HG03457 (cell line): ENCODE measurements at regions not wholly inside any gene's neighbourhood (a gene's known extent, or its start where the extent isn't known, plus 50 kb on each side); places are given as distances from the start of the nearest gene placed in this dataset.

Source experiments
- ATAC-seq: cut with Tn5 transposase; IDR thresholded peaks from one replicate; pipeline ENCODE4 v1.9.1; 2021; ENCODE audit warnings: moderate number of reproducible peaks; ENCODE audit not compliant: unreplicated experiment

DNA sequence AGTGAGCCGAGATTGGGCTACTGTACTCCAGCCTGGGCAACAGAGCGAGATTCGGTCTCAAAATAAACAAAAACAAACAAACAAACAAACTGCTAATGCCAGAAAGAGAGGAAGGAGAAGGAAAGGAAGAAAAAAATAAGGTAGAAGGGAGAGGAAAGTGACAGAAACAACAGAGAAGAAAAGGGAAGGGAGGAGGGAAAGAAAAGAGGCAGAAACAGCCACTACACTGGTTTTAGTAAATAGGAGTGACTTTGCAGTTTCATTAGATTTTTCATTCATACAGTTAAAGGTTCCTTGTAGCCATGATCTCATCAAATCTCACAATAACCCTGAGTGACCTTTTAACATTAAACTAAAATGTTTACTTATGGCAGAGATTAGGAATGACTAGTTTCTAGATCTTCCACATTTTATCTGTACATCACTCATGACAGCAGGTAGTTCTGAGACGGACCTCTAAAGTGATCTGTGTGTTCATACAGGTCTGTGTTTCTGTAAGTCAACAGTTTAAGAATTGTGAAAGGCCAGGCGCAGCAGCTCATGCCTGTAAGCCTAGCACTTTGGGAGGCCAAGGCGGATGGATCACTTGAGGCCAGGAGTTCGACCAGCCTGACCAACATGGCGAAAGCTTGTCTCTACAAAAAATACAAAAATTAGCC is 191.3 kb upstream of the KLF14 start:
- ATAC-seq, result no peak

DNA sequence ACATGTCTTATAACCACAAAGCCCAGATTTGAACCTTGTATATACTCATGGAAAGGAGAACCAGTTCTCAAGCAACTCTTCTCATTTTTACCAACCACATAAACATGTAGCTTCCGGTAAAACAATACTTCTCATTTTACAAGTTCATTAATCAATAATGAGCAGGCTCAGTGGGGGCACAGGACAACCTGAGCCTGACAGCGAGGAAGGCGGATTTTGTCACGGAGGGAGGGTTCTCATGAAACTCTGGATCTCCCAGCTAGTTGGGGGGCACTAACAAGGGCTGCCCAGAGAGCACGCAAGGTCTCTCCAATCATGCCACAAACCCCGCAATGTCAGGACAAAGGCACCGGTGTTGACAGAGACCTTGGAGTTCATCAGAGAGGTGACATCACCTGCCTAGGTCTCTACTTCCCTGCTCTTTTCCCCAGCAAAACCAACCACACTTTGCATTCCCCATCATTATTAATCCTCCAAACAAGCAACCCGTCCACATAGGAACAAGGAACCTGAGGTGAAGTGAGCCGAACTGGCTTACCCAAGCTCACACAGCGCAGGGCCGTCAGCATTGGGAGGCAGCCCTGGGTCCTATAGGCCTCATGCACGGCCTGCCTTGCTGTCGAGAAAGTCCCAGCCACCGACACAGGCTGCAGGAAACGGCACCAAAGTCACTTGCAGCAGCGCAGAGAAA is 192.1 kb upstream of the KLF14 start:
- ATAC-seq, result no peak

DNA sequence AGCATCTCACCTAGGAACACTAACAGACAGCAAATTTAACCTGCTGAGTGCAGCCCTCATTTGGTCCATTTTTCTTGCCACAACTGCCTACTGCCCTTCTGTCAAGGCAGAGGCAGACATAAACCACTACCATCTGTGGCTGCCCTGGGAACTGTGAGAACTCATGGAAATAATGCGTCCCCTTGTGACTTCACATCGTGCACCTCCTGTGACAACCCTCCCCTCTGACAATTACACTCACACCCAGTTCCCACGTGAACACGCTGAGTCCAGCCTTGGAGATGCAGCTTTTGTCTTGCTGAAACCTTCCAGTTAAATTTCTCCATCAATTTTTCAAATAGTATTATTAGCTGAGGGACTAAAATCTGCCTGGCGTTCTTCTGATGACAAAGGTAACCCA is 193.1 kb upstream of the KLF14 start:
- ATAC-seq, result no peak

DNA sequence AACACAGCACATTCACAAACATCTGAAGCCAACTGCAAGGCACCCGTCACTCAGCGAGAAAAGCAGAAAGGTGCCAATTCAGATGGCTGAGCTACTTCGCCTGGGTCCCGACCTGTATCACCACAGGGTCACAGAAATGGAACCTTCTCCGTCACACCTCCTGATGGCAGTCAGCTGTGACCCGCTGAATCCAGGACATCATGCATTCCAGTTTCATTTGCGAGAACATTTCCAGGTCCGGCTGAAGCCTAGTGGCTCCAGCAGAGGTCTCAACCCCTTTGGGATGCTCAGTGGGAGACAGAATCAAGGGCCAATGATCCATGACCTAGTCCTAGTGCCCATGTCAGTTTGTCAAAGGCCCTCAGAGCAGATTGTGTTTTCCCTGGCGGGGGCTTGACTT is 193.6 kb upstream of the KLF14 start:
- no peak for ATAC-seq

DNA sequence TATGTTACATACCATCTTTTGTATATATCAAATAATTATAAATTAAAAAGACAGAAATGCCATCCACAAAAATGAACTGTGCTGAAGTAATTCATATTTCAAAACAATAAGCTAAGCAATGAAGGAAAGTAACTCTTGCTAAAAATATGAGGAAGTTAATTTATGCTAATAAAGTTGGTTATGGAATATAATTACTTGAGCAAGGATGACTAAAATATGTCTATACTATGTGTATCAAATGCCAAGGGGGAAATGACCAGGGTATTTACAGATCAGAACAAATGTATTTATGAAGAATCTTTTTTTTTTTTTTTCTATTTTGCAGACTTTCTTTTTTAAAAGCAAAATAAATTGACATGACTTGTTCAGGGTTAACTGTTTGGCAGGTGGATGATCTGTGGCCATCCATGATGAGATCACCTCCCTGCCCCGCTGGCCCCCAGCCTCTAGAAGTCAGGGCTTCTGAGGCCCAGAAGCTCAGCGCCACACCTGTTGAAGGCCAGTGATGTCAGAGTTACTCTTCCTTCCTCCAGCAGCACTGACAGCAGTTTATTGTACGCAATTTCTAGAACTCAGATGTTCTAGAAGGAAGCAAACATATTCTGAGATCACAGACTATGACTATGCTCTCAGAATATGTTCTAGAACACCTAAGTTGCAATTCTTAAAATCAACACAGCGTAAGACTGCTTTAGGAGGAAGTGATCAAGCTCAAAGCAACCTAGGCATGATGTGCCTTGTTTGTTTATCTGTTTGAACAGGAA is 196.1 kb upstream of the KLF14 start:
- no peak for ATAC-seq

DNA sequence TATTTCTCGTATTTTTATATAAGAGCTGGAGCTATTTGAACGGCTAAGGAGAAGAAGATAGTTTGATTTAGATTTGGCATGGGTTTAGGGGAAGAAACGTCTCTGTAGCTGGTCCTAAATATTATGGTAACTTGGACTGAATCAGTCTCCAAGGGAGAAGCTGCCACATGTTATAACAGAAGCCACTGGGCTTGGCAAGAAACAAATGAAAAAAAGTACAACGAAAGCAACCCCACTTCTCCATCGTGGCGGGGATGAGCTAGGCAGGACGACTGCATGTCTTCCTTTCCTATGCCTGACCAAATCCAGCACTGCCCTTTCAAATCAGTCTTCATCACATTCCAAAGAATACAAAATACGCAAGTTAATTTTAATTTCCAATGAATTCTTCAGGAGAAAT is 196.7 kb upstream of the KLF14 start:
- ATAC-seq, result no peak

DNA sequence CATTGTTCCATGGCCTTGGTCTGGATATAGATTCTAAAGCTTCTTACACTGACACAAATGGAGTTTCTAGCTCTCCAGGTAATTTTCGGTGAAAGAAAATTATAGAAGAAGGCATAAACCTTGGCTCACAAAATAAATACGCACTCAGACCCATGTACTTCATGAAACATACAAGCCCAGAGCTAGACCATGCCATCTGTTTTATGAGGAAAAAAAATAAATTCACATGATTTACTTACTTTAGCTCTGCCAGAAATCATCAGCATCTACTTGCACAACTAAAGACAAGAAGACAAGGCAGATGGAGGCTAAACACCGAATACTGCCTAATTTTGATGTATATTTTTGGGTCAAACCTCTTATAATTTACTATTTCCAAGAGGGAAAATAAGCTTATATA is 197.4 kb upstream of the KLF14 start:
- ATAC-seq, result no peak

DNA sequence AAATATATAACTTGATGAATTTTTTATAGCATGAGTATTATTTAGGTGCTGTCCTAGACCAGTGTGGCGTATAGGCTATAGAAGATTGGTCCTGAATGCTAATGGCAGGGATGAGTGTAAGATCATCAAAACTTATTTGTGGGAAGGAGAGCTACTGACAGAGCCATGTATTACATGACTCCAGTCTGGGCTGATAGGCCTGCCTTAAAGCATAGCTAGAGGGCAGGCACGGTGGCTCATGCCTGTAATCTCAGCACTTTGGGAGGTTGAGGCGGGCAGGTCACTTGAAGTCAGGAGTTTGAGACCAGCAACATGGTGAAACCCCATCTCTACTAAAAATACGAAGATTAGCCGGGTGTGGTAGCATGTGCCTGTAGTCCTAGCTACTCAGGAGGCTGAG is 198.1 kb upstream of the KLF14 start:
- no peak for ATAC-seq

DNA sequence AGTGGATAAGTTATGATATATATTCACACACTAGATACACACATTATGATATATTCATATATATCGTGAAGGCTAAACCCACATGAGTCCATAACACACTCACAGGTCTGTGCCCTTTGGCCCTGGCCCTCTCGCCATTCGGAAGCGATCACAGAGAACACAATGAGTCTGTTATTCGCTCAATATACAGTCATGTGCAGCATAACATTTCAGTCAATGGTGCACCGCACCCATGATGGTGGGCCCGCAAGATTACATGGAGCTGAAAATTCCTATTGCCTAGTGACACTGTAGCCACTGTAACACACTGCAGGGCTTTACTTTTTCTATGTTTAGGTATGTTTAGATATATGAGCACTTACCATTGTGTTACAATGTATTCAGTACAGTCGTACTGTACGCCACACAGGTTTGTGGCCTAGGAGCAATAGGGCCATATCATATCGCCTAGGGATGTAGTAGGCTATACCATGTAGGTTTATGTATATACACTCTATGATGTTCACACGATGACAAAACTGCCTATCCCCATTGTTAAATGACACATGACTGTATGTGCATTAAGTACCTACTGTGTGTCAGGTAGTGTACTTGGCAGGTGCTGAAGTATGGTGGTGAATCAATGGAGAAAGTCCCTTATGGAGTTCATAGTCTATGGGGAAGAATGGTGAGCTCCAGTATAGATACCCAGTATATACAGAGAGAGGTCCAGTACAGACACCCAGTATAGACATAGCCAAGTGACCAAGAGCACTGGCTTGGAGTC is 198.8 kb upstream of the KLF14 start:
- ATAC-seq, result no peak

DNA sequence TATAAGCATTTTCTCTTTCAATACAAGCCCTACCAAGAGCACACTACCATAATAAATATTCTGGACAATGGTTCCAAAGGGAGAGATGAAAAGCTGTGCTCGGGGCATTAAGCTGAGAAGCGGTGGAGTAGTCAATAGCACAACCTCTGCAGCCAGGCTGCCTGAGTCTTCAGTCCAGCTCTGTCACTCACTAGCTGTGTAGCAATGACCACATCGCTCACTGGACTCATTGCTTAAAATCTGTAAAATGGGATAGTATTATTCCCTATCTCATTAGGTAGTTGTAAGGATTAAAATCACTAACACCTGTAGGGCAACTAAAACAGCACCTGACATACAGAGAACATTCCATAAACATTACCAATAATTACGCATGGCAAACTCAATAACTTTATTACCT is 199.9 kb upstream of the KLF14 start:
- ATAC-seq, result no peak

DNA sequence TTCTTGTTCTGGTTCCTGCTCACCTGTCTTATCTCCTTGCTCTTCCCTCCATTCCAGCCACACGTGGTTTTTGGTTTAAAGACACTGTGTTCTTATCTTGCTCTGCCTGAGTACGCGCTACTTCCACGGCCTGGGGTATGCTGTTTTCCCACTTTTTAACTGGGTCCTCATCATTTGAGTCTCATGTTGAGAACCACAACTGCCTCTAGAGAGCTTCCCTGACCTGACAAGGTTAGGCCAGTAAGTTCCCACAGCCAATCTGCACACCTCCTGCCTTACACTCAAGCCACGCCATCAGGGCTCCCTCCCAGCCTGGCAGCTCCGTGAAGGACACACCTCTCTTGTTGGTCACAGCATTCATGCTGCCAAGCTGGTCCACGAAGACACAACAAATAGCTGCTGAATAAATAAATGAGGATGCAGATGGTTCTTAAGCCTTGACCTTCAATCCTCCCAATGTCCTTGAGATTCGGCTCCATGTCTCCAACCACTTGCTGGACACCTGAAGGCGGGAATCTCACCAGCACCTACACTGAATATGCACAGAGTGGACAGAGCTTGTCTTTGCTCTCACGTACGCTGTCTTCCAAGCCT is 201.7 kb upstream of the KLF14 start:
- ATAC-seq, result no peak

DNA sequence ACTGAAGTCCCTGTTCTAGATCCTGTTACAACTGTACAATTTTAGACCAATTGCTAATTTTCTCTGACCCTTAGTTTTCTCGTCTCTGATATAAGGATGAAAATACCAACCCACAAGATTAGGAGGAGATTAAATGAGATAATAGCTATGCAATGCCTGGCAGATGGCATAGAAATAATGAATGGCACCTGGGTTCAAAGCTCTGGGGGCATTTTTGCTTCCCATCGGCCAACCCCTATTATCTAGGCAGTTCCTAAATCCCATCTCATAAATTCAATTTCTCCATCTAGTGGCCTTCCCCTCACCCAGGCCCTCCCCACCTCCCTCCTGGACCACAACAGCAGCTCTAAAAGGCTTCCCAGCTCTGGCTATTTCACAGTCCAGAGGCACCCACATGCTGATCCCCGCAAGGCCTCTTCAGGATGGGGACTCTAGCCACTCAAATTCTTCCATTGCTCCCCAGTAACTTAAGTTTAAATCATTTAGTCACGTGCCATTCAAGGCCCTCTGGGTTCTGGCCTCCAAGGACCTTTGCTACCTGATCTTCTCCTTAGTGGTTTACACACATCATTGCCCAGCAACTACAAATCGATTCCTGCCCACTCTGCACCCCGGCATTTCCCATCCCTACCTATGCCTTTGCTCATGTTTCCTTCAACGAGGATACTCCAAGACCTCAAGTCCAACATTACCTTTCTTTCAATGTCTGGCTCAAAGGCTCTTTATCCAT is 202.4 kb upstream of the KLF14 start:
- no peak for ATAC-seq

DNA sequence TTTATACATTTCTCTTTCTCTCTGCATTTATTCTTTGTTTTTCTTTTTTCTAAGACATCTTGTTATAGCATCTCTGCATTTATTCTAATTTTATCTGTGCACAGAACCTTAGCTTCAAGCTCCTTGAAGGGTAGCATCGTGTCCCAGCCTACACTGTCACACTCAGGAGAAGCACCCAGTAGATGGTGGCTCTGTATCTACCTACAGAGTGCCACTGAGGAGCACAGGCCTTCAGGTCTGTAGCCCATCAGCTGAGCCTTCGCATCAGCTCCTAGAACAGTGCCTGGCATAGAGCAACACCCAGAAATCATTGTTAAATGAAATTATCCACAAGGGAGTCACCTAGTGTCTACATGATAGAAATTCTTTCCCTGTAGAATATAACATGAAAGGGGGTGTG is 203.0 kb upstream of the KLF14 start:
- ATAC-seq, result no peak

DNA sequence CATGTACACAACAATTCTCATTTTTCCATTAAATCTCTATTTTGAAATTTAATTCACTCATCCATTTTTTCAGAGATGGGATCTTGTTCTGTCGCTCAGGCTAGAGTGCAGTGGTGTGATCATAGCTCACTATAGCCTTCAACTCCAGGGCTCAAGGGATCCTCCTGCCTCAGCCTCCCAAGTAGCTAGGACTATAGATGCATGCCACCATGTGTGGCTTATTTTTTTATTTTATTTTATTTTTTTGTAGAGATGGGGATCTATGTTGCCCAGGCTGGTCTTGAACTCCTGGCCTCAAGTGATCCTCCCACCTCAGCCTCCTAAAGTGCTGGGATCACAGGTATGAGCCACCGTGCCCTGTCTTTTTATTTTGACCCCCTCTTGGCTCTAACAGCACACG is 203.8 kb upstream of the KLF14 start:
- no peak for ATAC-seq

DNA sequence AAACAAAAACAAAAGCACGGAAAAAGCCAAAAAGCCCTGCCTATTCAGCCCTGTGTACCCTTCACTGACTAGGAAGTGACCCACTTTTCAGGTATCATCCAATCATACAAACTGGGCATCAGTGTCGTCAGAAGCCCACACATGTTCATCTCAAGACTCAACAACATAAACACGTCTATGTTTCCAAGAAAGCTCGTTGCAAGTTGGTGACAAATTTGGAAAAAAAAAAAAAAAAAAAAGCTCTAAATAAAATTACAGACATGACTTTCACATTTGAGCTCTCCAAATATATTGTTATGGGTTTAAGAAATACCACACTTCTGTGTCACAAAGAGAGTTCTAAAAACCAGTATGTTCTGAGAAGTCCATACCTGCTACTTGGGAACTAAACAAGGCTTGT is 204.7 kb upstream of the KLF14 start:
- no peak for ATAC-seq

DNA sequence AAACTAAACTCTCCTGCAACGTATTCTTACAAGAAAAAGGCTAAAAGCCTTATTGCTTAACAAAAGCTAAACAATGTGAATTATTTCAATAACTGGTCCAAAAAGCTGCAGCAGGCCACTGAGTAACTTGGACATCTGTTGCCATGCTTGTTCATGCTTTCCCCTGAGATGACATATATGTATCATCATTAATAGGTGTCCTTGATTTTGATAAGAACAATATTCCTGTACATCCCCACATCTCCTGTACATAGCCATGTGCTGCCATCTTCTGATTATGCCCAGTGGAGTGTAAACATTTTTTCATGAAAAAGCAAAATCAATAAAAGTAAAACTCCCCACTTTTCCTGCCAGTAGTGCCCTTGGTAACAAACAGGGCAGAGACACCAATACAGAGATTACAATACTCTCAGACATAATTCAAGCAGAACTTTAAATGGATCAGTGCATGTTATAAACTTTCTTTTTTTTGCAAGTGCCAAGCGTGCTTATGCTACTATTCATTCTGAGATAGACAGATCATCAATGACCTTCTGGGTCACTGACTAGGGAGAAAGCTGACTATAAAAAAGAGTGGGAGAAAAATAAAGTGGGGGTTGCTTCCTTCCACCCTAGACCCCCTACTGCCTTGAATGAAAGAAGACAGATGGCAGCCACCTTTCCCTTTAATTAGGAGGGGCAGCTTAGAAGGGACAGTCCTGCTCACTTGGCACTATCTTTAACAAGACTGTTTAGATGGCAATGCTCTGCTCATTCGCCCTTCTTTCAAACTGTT is 205.5 kb upstream of the KLF14 start:
- no peak for ATAC-seq

DNA sequence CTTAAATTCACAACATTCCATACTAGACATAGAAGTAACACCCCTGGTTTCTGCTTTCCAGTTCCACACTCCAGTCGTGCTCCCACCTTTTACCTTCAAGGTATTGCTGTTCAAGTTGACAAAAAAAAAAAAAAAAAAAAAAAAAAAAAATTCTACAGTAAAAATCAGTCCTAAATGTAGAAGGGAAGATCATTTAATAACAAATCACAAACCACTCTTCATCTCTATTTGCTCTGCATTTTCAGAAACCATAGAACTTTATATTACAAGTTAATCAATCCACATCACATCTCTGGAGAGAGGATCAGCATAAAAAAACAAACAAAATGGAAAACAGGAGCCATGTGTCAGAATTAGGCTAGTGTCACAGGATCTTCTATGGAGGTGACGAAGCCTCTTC is 206.3 kb upstream of the KLF14 start:
- no peak for ATAC-seq

DNA sequence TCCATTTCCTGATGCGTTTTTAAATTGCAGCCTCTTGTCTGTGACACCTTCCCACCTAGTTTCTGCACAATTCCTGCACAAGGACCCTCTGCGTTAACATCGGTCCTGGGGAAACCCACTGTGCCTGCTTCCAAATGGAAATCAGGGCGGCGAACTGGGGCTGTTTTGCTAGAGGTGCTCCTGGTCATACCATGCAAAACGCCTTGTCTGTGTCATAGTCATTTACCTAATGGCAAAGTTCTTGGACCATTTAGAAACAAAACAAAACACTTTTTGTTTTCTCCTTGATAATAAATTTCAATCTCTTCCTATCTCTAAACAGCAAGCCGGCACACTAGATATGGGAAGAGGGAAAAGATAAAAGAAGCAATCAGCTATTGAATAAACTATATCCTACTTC is 206.9 kb upstream of the KLF14 start:
- ATAC-seq, result no peak

DNA sequence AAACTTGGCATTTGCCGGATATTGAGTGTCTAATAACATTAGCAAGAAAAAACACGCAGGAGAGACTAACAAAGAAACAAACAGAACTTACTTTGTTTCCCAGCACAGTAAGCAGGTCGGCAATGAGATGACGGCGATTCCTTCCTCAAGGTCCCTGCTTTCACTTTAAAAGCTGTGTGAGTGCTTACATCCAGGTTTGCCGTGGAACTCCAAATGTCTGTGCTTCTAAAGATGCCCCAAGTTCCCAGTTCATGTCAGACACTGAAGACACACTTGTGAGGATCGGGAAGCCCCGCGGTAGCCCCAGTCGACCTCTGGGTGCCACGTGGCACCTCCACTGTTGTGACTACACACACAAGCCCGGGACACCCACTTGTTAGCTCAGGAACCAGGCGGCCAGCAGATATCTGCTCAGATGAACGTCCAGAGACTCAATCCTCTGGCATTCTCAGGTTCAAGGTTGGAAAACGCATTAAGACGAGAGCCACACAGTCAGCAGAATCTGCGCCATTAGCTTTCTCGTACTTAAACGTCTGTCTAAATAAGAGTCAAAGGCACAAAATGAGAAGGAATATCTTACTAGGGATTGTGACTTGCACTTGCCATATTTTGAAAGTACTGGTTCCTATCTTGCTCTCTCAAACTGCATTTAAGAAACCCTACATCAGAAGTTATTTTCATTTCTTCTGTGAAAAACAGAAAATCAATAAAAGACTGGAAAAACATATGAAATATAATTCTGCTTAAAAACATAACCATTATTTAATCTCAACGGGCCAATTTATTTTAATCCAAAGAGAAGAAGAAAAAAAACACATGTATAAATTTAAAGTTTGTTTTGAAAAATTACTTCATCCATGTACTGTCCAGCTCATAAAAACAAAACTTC is 207.6 kb upstream of the KLF14 start:
- no peak for ATAC-seq
